ENCODE measurements at regions not wholly inside any gene's neighbourhood (a gene's known extent, or its start where the extent isn't known, plus 50 kb on each side); places are given as distances from the start of the nearest gene placed in this dataset.

GRCh38 chr1:106181866-106182265 lies 874.6 kb upstream of the PRMT6 start:
- TF ChIP-seq CTCF (IDR thresholded peaks at IDR 0.05; ENCODE audit: low read depth, low read length, missing input control) (no peak), YY1 (IDR thresholded peaks at IDR 0.05) (no peak), EGR1 (IDR thresholded peaks at IDR 0.05; ENCODE audit: low read depth in 2 of 2) (no peak), REST (IDR thresholded peaks at IDR 0.05) (no peak), MAX (IDR thresholded peaks at IDR 0.05) (no peak), ATF3 (IDR thresholded peaks at IDR 0.05) (no peak), ZBTB33 (IDR thresholded peaks at IDR 0.05) (no peak), HNF4A (conservative IDR thresholded peaks at IDR 0.05) (no peak), JUND (IDR thresholded peaks at IDR 0.05) (no peak), TAF1 (conservative IDR thresholded peaks at IDR 0.05) (no peak)

All from liver (tissue), 3 donors.